DMS79 (cell line): ENCODE measurements at regions not wholly inside any gene's neighbourhood (a gene's known extent, or its start where the extent isn't known, plus 50 kb on each side); places are given as distances from the start of the nearest gene placed in this dataset.

Source experiments
- DNase-seq: peaks from one replicate; lab custom pipeline; 2025; lab: John Stamatoyannopoulos, UW

GRCh38 chr1:47630346-47630745 lies 192.5 kb downstream of the FOXD2 start:
- DNase-seq: no peak

GRCh38 chr1:47631411-47631995 lies 193.7 kb downstream of the FOXD2 start:
- no peak for DNase-seq

GRCh38 chr1:47635111-47635510 lies 197.3 kb downstream of the FOXD2 start:
- DNase-seq: peak; percentile 16

GRCh38 chr1:47635597-47635996 lies 197.8 kb downstream of the FOXD2 start:
- no peak for DNase-seq

- DNase-seq: no peak
Observed at GRCh38 chr1:47637111-47637685, 199.4 kb downstream of the FOXD2 start.

- no peak for DNase-seq
Observed at GRCh38 chr1:47638240-47638639, 200.4 kb downstream of the FOXD2 start.

GRCh38 chr1:47638713-47639112 lies 200.9 kb downstream of the FOXD2 start:
- no peak for DNase-seq

GRCh38 chr1:47643306-47644211 lies 205.7 kb downstream of the FOXD2 start:
- no peak for DNase-seq

GRCh38 chr1:47644212-47644573 lies 206.3 kb downstream of the FOXD2 start:
- no peak for DNase-seq

GRCh38 chr1:47645151-47645550 lies 207.3 kb downstream of the FOXD2 start:
- DNase-seq: no peak

- DNase-seq: no peak
Observed at GRCh38 chr1:47646676-47647075, 208.8 kb downstream of the FOXD2 start.

- peak; percentile 23 for DNase-seq
Observed at GRCh38 chr1:47647327-47647845, 209.5 kb downstream of the FOXD2 start.

GRCh38 chr1:47650205-47650604 lies 212.4 kb downstream of the FOXD2 start:
- peak; percentile 98 for DNase-seq

GRCh38 chr1:47650611-47651010 lies 212.8 kb downstream of the FOXD2 start:
- no peak for DNase-seq

- DNase-seq: no peak
Observed at GRCh38 chr1:47651311-47652089, 213.7 kb downstream of the FOXD2 start.

GRCh38 chr1:47655521-47656300 lies 217.9 kb downstream of the FOXD2 start:
- DNase-seq: no peak

GRCh38 chr1:47656719-47657685 lies 219.2 kb downstream of the FOXD2 start:
- DNase-seq: no peak

GRCh38 chr1:47658161-47658920 lies 220.5 kb downstream of the FOXD2 start:
- DNase-seq: no peak

- DNase-seq: peak; percentile 7
Observed at GRCh38 chr1:47659146-47659545, 221.3 kb downstream of the FOXD2 start.
